K562 (cell line): ENCODE measurements at regions not wholly inside any gene's neighbourhood (a gene's known extent, or its start where the extent isn't known, plus 50 kb on each side); places are given as distances from the start of the nearest gene placed in this dataset.

Experiments used
- ATAC-seq: fragments of 200-7000 bp; cut with Tn5 transposase; 3 replicates; pipeline ENCODE4 v1.9.1; 2020; ENCODE audit warnings: moderate library complexity
- BruUV-seq: library from RNA; stranded (reverse); fragments of 400-500 nt; replicated peaks from 2 replicates; lab custom pipeline; 2021; lab: Mats Ljungman, UMichigan
- CTCF ChIA-PET: fragments of 300-600 bp; formaldehyde crosslinking; extraction: SDS; loops from one replicate; lab custom pipeline; 2021; ENCODE audit warnings: low intra/inter-chr PET ratio; lab: Yijun Ruan, JAX
- POLR2A ChIA-PET: fragments of 300-600, 350-650 bp; sonication (Branson Sonifier 250); formaldehyde crosslinking; extraction: SDS; loops from one replicate; lab custom pipeline; 2021; ENCODE audit warnings: antibody characterized with exemption, inconsistent platforms; lab: Yijun Ruan, JAX
- DNase-seq, 4 experiments: peaks; one replicate each; pipeline versions ENCODE4 v3.0.0 to v3.0.0-alpha.2; 2011 to 2018; ENCODE audit warnings: low spot score in 3 of 4, mixed read lengths in 3 of 4; ENCODE audit errors: extremely low read depth in 1 of 4
- FAIRE-seq: peaks from 2 replicates; lab custom pipeline; 2011; peaks lifted over from hg19 to GRCh38; lab: Jason Lieb, UNC
- H2AFZ ChIP-seq: 2 replicates; pipeline ENCODE4 v1.6.0; 2011; ENCODE audit warnings: low read depth, low read length, control low read depth, inconsistent platforms
- H3K27ac ChIP-seq: fragments of 200-600 bp; 3 replicates; pipeline ENCODE4 v1.8.0; 2011; ENCODE audit warnings: low read depth, mild to moderate bottlenecking, control low read depth, inconsistent platforms, low read length, moderate library complexity, mixed read lengths; ENCODE audit errors: extremely low read depth
- H3K27me3 ChIP-seq, 2 experiments: fragments of 300-600 bp in 1 of 2; 2 replicates in 1 of 2; 3 replicates in 1 of 2; pipeline versions ENCODE4 v1.6.0 to v1.8.0; 2011; ENCODE audit warnings: inconsistent platforms in 2 of 2, low read length in 2 of 2, mild to moderate bottlenecking in 1 of 2, mixed read lengths in 1 of 2, moderate library complexity in 1 of 2; ENCODE audit not compliant: control insufficient read depth in 2 of 2, insufficient read depth in 2 of 2
- H3K36me3 ChIP-seq: fragments of 300-600 bp; 3 replicates; pipeline ENCODE4 v1.8.0; 2011; ENCODE audit warnings: mild to moderate bottlenecking, low read length, inconsistent platforms; ENCODE audit not compliant: control insufficient read depth, insufficient read depth
- H3K4me1 ChIP-seq, 2 experiments: fragments of 200-600 bp in 1 of 2; replicated peaks in 1 of 2; 2 replicates in 1 of 2; 3 replicates in 1 of 2; pipeline versions ENCODE4 v1.5.1 to v1.8.0; 2011; ENCODE audit warnings: inconsistent platforms in 2 of 2, low read length in 2 of 2, mild to moderate bottlenecking in 1 of 2, mixed read lengths in 1 of 2, moderate library complexity in 1 of 2; ENCODE audit not compliant: control insufficient read depth in 2 of 2, insufficient read depth in 2 of 2
- H3K4me2 ChIP-seq: 2 replicates; pipeline ENCODE4 v1.6.1; 2011; ENCODE audit warnings: low read length, control low read depth, inconsistent platforms, mixed read lengths; ENCODE audit not compliant: insufficient read depth
- H3K4me3 ChIP-seq: fragments of 200-600 bp; sonication (generic), shearing (Covaris generic); 2 replicates; pipeline ENCODE4 v1.5.1; 2016; ENCODE audit warnings: control low read depth, inconsistent platforms
- H3K79me2 ChIP-seq: fragments of 200-600 bp; 3 replicates; pipeline ENCODE4 v1.8.0; 2011; ENCODE audit warnings: low read length, inconsistent platforms; ENCODE audit not compliant: control insufficient read depth, insufficient read depth
- H3K9ac ChIP-seq, 2 experiments: 2 replicates each; pipeline versions ENCODE4 v1.6.0 to v1.6.1; 2011; ENCODE audit warnings: low read depth in 2 of 2, low read length in 2 of 2, control low read depth in 1 of 2, inconsistent platforms in 1 of 2, mild to moderate bottlenecking in 1 of 2, mixed read lengths in 1 of 2; ENCODE audit not compliant: insufficient read depth in 1 of 2
- H3K9me1 ChIP-seq: one replicate; pipeline ENCODE4 v1.6.0; 2011; ENCODE audit warnings: inconsistent platforms, mild to moderate bottlenecking, low read length, moderate library complexity; ENCODE audit not compliant: control insufficient read depth, insufficient read depth
- H3K9me3 ChIP-seq: replicated peaks from 2 replicates; pipeline ENCODE4 v1.5.1; 2011; ENCODE audit warnings: low read depth, low read length, inconsistent platforms; ENCODE audit not compliant: control insufficient read depth, insufficient read depth
- H4K20me1 ChIP-seq: replicated peaks from 2 replicates; pipeline ENCODE4 v1.6.1; 2011; ENCODE audit warnings: low read length, inconsistent platforms, mixed read lengths; ENCODE audit not compliant: control insufficient read depth, insufficient read depth
- CREB5 ChIP-seq: fragments of 250-450 bp; sonication (Bioruptor Pico); IDR thresholded peaks from 2 replicates; pipeline ENCODE4 v1.5.0; 2020; ENCODE audit warnings: mild to moderate bottlenecking
- FOXM1 ChIP-seq, 2 experiments: fragments of 450-650 bp in 1 of 2; sonication (generic) in 1 of 2; formaldehyde crosslinking in 1 of 2; IDR thresholded peaks; 2 replicates each; pipeline versions ENCODE4 v1.6.1 to v1.9.0; 2017 to 2022; ENCODE audit warnings: low read depth in 2 of 2, mild to moderate bottlenecking in 2 of 2, missing genetic modification reagents in 1 of 2, moderate library complexity in 1 of 2
- HLTF ChIP-seq: fragments of 450-650 bp; IDR thresholded peaks from 2 replicates; pipeline ENCODE4 v1.6.1; 2016
- HNRNPK ChIP-seq: fragments of 200-400 bp; formaldehyde crosslinking; IDR thresholded peaks from one replicate; pipeline ENCODE4 v1.6.1; 2018; ENCODE audit warnings: mild to moderate bottlenecking, low read depth, low read length; ENCODE audit not compliant: poor library complexity, severe bottlenecking
- KDM5B ChIP-seq: fragments of 200-600 bp; sonication (generic); IDR thresholded peaks from 2 replicates; pipeline ENCODE4 v1.6.1; 2012; ENCODE audit warnings: low read depth, mild to moderate bottlenecking, moderate library complexity, low read length, control low read depth, inconsistent platforms; ENCODE audit not compliant: insufficient replicate concordance
- NONO ChIP-seq, 2 experiments: fragments of 200-400 bp in 1 of 2; fragments of 450-650 bp in 1 of 2; formaldehyde crosslinking in 1 of 2; IDR thresholded peaks; 2 replicates each; pipeline ENCODE4 v1.6.1; 2017; ENCODE audit warnings: low read depth in 2 of 2, mild to moderate bottlenecking in 2 of 2, moderate library complexity in 2 of 2, low read length in 1 of 2
- PHB2 ChIP-seq: fragments of 450-650 bp; IDR thresholded peaks from 2 replicates; pipeline ENCODE4 v1.6.1; 2017; ENCODE audit warnings: low read depth
- PML ChIP-seq: IDR thresholded peaks from 2 replicates; pipeline ENCODE4 v1.6.1; 2012; ENCODE audit warnings: low read length, inconsistent platforms
- SETDB1 ChIP-seq: IDR thresholded peaks from one replicate; pipeline ENCODE4 v1.6.1; 2012; ENCODE audit warnings: low read length, control low read depth, inconsistent platforms
- TAL1 ChIP-seq: fragments of 450-650 bp; IDR thresholded peaks from 2 replicates; pipeline ENCODE4 v1.6.1; 2016; ENCODE audit warnings: mild to moderate bottlenecking
- WGBS: fragments of 100-300 bp; shearing (Covaris generic); methylation state at CpG from one replicate; pipeline ENCODE4 v1.1.6; 2016; ENCODE audit warnings: low coverage, mixed read lengths; ENCODE audit not compliant: insufficient coverage; ENCODE audit errors: missing lambda C conversion rate; 5-methylcytosine and 5-hydroxymethylcytosine counted together
- in situ Hi-C: fragments of 300-500 bp; cut with MboI; formaldehyde crosslinking; loops from 4 replicates; pipeline ENCODE4 v1.15.0; 2018; ENCODE audit warnings: inconsistent platforms, mixed read lengths
- intact Hi-C: fragments of 100-400 bp; cut with micrococcal nuclease; formaldehyde crosslinking; loops from 2 replicates; pipeline ENCODE4 v1.14.2; 2022
- TF ChIP-seq, protein P1 (sequence below): sonication (generic); formaldehyde crosslinking; IDR thresholded peaks from 2 replicates; pipeline ENCODE4 v1.8.1; 2023; ENCODE audit warnings: mild to moderate bottlenecking, missing genetic modification reagents

- BruUV-seq: no TSS peak
- no peaks in the 10 kb centered on the region for H3K9me1 ChIP-seq
- no peak for FAIRE-seq
- no peaks in the 10 kb centered on the region for H3K79me2 ChIP-seq
- POLR2A ChIA-PET: no interaction called here
- H3K9me3 ChIP-seq: no peaks in the 10 kb centered on the region
- 96% methylated on average over 9 of the region's 9 CpGs for WGBS
- intact Hi-C loops: loop anchor here (10.0 kb wide), 2 partner anchors 397 to 567 kb away; no protein-coding TSS in a partner anchor
- H3K9ac ChIP-seq: no peak overlapping the region
- no peak overlapping the region for H3K4me2 ChIP-seq
- no peak overlapping the region for H2AFZ ChIP-seq
- DNase-seq: no peak
- H3K27ac ChIP-seq: no peak overlapping the region
- H3K4me3 ChIP-seq: no peak overlapping the region
- in situ Hi-C loops: no loop called here
- no peaks in the 10 kb centered on the region for H4K20me1 ChIP-seq
- H3K27me3 ChIP-seq: no peaks in the 10 kb centered on the region
- TF ChIP-seq, protein P1, sequence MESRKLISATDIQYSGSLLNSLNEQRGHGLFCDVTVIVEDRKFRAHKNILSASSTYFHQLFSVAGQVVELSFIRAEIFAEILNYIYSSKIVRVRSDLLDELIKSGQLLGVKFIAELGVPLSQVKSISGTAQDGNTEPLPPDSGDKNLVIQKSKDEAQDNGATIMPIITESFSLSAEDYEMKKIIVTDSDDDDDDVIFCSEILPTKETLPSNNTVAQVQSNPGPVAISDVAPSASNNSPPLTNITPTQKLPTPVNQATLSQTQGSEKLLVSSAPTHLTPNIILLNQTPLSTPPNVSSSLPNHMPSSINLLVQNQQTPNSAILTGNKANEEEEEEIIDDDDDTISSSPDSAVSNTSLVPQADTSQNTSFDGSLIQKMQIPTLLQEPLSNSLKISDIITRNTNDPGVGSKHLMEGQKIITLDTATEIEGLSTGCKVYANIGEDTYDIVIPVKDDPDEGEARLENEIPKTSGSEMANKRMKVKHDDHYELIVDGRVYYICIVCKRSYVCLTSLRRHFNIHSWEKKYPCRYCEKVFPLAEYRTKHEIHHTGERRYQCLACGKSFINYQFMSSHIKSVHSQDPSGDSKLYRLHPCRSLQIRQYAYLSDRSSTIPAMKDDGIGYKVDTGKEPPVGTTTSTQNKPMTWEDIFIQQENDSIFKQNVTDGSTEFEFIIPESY: peak; percentile 51; the same call in 1 of the 2 replicates
- no peak for TF ChIP-seq NONO (IDR thresholded peaks at IDR 0.05; ENCODE audit: low read depth in 2 of 2, low read length in 1 of 2)
- CTCF ChIA-PET: no interaction called here
- peaks cover 4 to 29% of the 10 kb centered on the region in 2 experiments; a peak in 4 of 5 replicates for H3K4me1 ChIP-seq
- no peak for ATAC-seq
- H3K36me3 ChIP-seq: no peaks in the 10 kb centered on the region
Observed at GRCh38 chr12:92007787-92008186, 137.9 kb downstream of the BTG1 start.

- H3K4me1 ChIP-seq: peaks cover 4 to 31% of the 10 kb centered on the region in 2 experiments; a peak in 4 of 5 replicates
- no peaks in the 10 kb centered on the region for H4K20me1 ChIP-seq
- peak; percentile 88 for FAIRE-seq
- H3K4me2 ChIP-seq: peak overlapping the region; percentile 63
- no peaks in the 10 kb centered on the region for H3K9me1 ChIP-seq
- no peaks in the 10 kb centered on the region for H3K79me2 ChIP-seq
- peak; percentile 89 for ATAC-seq
- no peak overlapping the region for H3K4me3 ChIP-seq
- H3K27me3 ChIP-seq: no peaks in the 10 kb centered on the region
- peak in 2 of 4 experiments; percentile 73 to 84 for DNase-seq
- WGBS: 2% methylated on average over 3 of the region's 3 CpGs
- ChIA-PET POLR2A (interaction anchor here (0.7 to 1.7 kb wide), 2 partner anchors 67 to 142 kb away, joined by 3 to 8 read pairs; partner anchors contain the start of gene BTG1), CTCF (no interaction called here)
- BruUV-seq: no TSS peak
- H3K9ac ChIP-seq: peak overlapping the region in 1 of 2 experiments; percentile 45; a peak in 2 of 4 replicates
- H2AFZ ChIP-seq: peak overlapping the region; percentile 65
- intact Hi-C loops (loop anchor here (1.0 to 10.0 kb wide), 3 partner anchors 134 to 571 kb away; no protein-coding TSS in a partner anchor), in situ Hi-C loops (no loop called here)
- H3K27ac ChIP-seq: peak overlapping the region; percentile 65
- H3K9me3 ChIP-seq: peaks cover 2% of the 10 kb centered on the region; the same call in 1 of the 2 replicates
- H3K36me3 ChIP-seq: no peaks in the 10 kb centered on the region
- peak; percentile 72; the same call in 1 of the 2 replicates for TF ChIP-seq FOXM1 (IDR thresholded peaks at IDR 0.05; ENCODE audit: low read depth)
- no peak for TF ChIP-seq FOXM1 (CRISPR knock-in tag; IDR thresholded peaks at IDR 0.05; ENCODE audit: low read depth)
- TF ChIP-seq PHB2: peak; percentile 61; the same call in 1 of the 2 replicates
- TF ChIP-seq CREB5 (CRISPR knock-in tag): no peak
- peak; percentile 89 for TF ChIP-seq TAL1
- TF ChIP-seq HLTF: peak; percentile 30; the same call in 1 of the 2 replicates
- TF ChIP-seq SETDB1: no peak
- no peak for TF ChIP-seq HNRNPK
- TF ChIP-seq KDM5B: no peak
- TF ChIP-seq PML: peak; percentile 60; the same call in 1 of the 2 replicates
Observed at GRCh38 chr12:92003701-92004100, 141.9 kb downstream of the BTG1 start.
